ENCODE measurements at regions not wholly inside any gene's neighbourhood (a gene's known extent, or its start where the extent isn't known, plus 50 kb on each side); places are given as distances from the start of the nearest gene placed in this dataset.

GRCh38 chr14:87282266-87282665 is 710.7 kb downstream of the GALC start:
- TF ChIP-seq CTCF (IDR thresholded peaks at IDR 0.05): no peak
- TF ChIP-seq POLR2A (IDR thresholded peaks at IDR 0.05): no peak
- intact Hi-C loops (cut with DNase I): no loop called here
- 93 to 96% methylated on average over 5 of the region's 5 CpGs for WGBS, 2 donors

GRCh38 chr14:87278415-87278814 is 714.6 kb downstream of the GALC start:
- TF ChIP-seq POLR2A (IDR thresholded peaks at IDR 0.05) (no peak), CTCF (IDR thresholded peaks at IDR 0.05) (no peak)
- Histone ChIP-seq H3K4me1 (no peaks in the 10 kb centered on the region), H3K27me3 (no peaks in the 10 kb centered on the region), H3K9me3 (no peaks in the 10 kb centered on the region), H3K4me3 (replicated peaks in 1 of 3) (no peak overlapping the region), H3K27ac (no peak overlapping the region), H3K36me3 (no peaks in the 10 kb centered on the region)
- DNase-seq: no peak
- 82 to 85% methylated on average over 2 of the region's 2 CpGs for WGBS, 2 donors
- intact Hi-C loops (cut with DNase I): no loop called here

More at GRCh38 chr14:87282266-87282665, 710.7 kb downstream of the GALC start:
- Histone ChIP-seq H3K4me1 (no peaks in the 10 kb centered on the region), H3K9me3 (no peaks in the 10 kb centered on the region), H3K27me3 (no peaks in the 10 kb centered on the region), H3K27ac (no peak overlapping the region), H3K36me3 (no peaks in the 10 kb centered on the region), H3K4me3 (replicated peaks in 1 of 3) (no peak overlapping the region)
- no peak for DNase-seq

- no peak overlapping the region for H3K4me3 ChIP-seq (replicated peaks in 1 of 3)
- H3K9me3 ChIP-seq: no peaks in the 10 kb centered on the region
- 45 to 73% methylated on average over 2 of the region's 2 CpGs for WGBS, 2 donors
- no peak overlapping the region for H3K27ac ChIP-seq
- no peaks in the 10 kb centered on the region for H3K36me3 ChIP-seq
- intact Hi-C loops (cut with DNase I): no loop called here
- TF ChIP-seq CTCF (IDR thresholded peaks at IDR 0.05) (no peak), POLR2A (IDR thresholded peaks at IDR 0.05) (no peak)
- no peak for DNase-seq
- H3K27me3 ChIP-seq: no peaks in the 10 kb centered on the region
- no peaks in the 10 kb centered on the region for H3K4me1 ChIP-seq
These were observed 721.7 kb downstream of the GALC start for GRCh38 chr14:87271331-87271730.

GRCh38 chr14:87268997-87269396 is 724.0 kb downstream of the GALC start:
- no peak for TF ChIP-seq POLR2A (IDR thresholded peaks at IDR 0.05)
- no peak for TF ChIP-seq CTCF (IDR thresholded peaks at IDR 0.05)
- H3K4me1 ChIP-seq: no peaks in the 10 kb centered on the region
- WGBS, 2 donors: 80 to 85% methylated on average over 2 of the region's 2 CpGs
- H3K27me3 ChIP-seq: no peaks in the 10 kb centered on the region
- intact Hi-C loops (cut with DNase I): no loop called here
- no peaks in the 10 kb centered on the region for H3K9me3 ChIP-seq
- H3K4me3 ChIP-seq (replicated peaks in 1 of 3): no peak overlapping the region
- no peak overlapping the region for H3K27ac ChIP-seq
- DNase-seq: no peak
- H3K36me3 ChIP-seq: no peaks in the 10 kb centered on the region

- H3K27ac ChIP-seq: no peak overlapping the region
- intact Hi-C loops (cut with DNase I): no loop called here
- no peaks in the 10 kb centered on the region for H3K36me3 ChIP-seq
- no peak overlapping the region for H3K4me3 ChIP-seq (replicated peaks in 1 of 3)
- no peaks in the 10 kb centered on the region for H3K9me3 ChIP-seq
- no peaks in the 10 kb centered on the region for H3K4me1 ChIP-seq
- 68 to 70% methylated on average over 3 of the region's 3 CpGs for WGBS, 2 donors
- DNase-seq: no peak
- no peak for TF ChIP-seq CTCF (IDR thresholded peaks at IDR 0.05)
- no peaks in the 10 kb centered on the region for H3K27me3 ChIP-seq
These were observed 728.2 kb downstream of the GALC start for GRCh38 chr14:87264796-87265195.

Measured in thyroid gland (tissue), 4 donors.